Fibroblast of peridontal ligament (primary cell): ENCODE measurements at regions not wholly inside any gene's neighbourhood (a gene's known extent, or its start where the extent isn't known, plus 50 kb on each side); places are given as distances from the start of the nearest gene placed in this dataset.
"Not testable (repeated sequence)": the region's sequence is repeated elsewhere in the genome, so short reads cannot be mapped to it uniquely, and the experiment has no call there.

Experiments
- DNase-seq: peaks from one replicate; pipeline ENCODE4 v3.0.0-alpha.2; 2010; ENCODE audit errors: extremely low read depth

DNA sequence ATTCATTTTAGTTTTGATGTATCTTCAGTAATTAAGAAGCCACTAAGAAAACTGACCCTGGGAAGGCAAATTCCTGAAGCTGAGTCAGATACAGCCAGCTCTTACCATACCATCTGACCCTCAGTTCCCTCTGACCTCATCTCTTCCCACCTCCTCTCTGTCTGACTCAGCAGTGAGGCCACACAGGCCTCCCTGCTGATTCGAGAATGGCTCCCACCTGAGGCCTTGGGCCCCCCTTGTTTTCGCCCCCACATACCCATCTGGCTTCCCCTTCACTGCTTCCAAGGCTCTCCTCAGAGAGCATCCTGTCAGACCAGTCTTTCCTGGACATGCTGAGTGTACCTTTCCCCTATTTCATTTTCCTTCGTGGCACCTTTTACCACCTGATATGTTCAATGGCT lies 71.0 kb upstream of the CYP1B1 start:
- DNase-seq: peak; percentile 98

- DNase-seq: peak; percentile 97
Measured at GRCh38 chr2:38146275-38146906, 70.4 kb upstream of the CYP1B1 start.

GRCh38 chr2:38145236-38145635 lies 69.3 kb upstream of the CYP1B1 start:
- no peak for DNase-seq

- no peak for DNase-seq
Measured at GRCh38 chr2:38142627-38143026, 66.7 kb upstream of the CYP1B1 start.

- DNase-seq: no peak
Measured at GRCh38 chr2:38141501-38141900, 65.5 kb upstream of the CYP1B1 start.

- no peak for DNase-seq
Measured at GRCh38 chr2:38138996-38139395, 63.0 kb upstream of the CYP1B1 start.

GRCh38 chr2:38138419-38138818 lies 62.5 kb upstream of the CYP1B1 start:
- DNase-seq: no peak

- DNase-seq: not testable (repeated sequence)
Measured at GRCh38 chr2:38137958-38138357, 62.0 kb upstream of the CYP1B1 start.

GRCh38 chr2:38131676-38132075 lies 55.7 kb upstream of the CYP1B1 start:
- DNase-seq: no peak

DNA sequence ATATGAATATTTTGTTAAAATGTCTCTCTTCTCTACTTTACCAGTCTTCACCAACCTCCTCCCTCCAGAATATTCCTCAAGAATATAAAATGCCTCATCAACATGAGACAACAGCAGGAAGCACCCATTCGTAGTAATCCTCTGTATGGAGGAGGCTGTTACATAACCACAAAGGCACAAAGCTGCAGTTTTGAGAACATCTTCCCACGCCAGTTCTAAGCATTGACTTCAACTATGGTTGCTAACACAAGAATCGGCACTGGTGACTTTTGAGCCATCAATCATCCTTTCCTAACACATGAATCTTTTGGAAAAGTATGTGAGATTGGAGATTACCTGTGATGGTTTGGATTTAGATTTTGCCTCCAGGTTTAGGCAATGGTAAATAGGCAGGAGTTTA lies 54.9 kb upstream of the CYP1B1 start:
- DNase-seq: no peak

DNA sequence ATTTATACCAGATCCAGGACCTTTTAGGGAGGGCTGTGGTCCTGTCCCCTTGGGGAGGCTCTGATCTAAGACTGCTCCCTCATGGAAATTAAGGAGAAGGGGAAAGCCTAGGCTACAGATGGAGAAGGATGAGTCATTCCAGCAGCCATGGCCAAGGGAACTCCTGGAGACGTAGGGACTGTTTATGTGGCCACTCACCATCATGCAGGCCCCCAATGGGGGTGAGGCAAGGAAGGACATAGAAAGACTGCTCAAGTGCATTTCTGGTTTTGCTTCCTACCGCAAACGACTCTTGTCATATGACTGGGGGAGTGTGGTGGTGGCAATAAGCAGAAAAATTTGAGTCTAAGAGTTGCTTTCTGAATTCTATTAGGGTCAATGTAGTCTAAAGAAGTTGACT lies 54.0 kb upstream of the CYP1B1 start:
- DNase-seq: peak; percentile 43

GRCh38 chr2:38129481-38129880 lies 53.5 kb upstream of the CYP1B1 start:
- DNase-seq: no peak

DNA sequence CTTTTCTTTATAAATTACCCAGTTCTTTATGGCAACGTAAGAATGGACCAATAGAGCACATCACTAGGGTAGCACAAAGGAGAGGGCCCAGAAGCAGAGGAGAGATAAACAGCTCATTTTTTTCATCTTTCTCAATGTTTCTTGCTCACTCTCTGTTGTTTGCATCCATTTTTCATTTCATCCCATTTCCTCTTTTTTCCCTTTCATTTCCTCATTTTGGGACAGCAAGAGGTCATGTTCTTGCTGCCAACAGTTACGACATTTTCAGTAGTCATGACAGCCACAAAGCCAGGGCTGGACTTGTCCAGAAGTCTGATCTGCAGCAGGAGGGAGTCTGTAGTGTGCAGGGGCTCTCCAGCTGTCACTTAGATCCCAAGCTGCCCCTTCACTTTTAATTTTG lies 52.7 kb upstream of the CYP1B1 start:
- peak; percentile 75 for DNase-seq

DNA sequence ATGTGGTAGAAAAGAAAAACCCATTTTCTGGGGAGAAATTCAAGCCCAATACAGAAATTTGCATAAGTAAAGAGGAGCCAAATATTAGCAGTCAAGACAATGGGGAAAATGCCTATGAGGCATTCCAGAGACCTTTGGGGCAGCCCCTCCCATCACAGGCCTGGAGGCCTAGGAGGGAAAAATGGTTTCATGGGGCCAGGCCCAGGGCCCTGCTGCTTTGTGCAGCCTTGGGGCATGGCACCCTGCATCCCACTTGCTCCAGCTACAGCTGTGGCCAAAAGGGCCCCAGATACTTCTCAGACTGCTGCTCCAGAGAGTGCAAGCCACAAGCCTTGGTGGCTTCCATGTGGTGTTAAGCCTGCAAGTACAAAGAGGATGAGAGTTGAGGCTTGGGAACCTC lies 51.3 kb upstream of the CYP1B1 start:
- DNase-seq: no peak

- no peak for DNase-seq
Measured at GRCh38 chr2:38125842-38126241, 49.9 kb upstream of the CYP1B1 start.
